CD4-positive, alpha-beta T cell treated with Interferon alpha-2 for 1 hour (primary cell): ENCODE measurements at regions not wholly inside any gene's neighbourhood (a gene's known extent, or its start where the extent isn't known, plus 50 kb on each side); places are given as distances from the start of the nearest gene placed in this dataset.

ENCODE experiments used
- DNase-seq, 2 donors: peaks; one replicate each; pipeline ENCODE4 v3.0.0-alpha.2; 2020 to 2022

GRCh38 chr6:144741659-144742058 lies 456.5 kb downstream of the UTRN start:
- DNase-seq = no peak

- no peak for DNase-seq
These were observed 457.6 kb downstream of the UTRN start for GRCh38 chr6:144742779-144743178.

GRCh38 chr6:144744720-144745119 lies 459.6 kb downstream of the UTRN start:
- no peak for DNase-seq

DNA sequence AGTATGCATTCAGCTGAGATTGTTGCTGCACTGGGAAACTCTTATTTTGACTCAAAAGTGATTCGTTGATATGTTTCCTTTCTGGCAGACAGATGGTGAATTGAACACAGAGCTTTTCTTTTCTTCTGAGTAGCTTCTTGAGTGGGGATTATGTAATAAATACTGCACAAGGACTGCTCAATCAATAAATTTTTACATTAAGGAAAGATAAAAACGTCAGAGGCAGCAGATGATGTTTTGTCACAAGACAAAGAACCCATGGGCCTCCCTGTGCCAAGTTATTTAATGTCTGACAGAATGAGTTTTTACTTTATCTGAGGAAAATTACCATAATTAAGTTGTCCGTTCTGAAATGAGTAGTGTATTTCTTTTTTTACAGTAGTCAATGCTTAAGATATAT lies 460.3 kb downstream of the UTRN start:
- no peak for DNase-seq

DNA sequence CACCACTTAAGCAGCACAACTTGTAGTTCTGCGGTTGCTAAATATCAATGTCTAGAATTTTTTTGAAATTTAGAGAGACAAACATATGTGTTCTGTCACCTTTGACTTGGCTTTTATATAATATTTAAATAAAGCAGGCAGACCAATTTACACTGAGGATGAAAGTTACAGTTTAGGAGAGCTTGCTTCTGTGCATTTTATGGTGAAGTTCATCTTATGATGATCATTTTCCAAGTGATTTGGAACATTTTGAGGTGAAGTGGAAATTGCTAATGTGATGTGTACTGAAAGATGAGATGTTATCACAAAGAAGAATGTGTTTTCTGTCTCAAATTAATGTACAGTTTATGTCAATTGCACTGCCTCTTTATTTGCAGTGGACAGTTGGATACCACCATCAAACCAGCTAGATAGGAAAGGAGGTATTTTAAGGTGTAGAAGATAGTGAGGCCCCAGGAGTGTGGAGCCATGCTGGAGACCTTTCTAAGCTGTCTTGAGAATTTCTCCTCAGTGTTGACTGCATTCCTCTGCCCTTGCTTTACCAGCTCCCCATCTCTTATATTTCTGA lies 461.9 kb downstream of the UTRN start:
- DNase-seq = no peak

DNA sequence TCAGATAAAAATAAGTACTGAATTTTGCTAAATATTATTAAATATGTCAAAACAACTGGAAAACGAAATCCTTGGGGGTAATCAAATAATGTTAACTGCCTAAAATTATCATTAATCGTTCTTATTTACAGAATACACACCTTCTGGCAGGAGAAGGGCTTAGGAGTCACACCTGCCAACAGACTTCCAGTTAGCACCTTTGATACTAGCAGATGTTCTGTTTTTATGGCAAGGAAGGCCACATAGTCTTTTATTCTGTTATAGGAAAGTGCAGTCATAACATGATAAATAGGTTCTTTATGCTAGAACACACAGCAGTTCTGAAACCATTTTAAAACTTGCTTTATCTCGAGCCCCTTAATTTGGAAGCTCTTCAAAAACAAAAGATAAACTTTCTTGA lies 464.1 kb downstream of the UTRN start:
- no peak for DNase-seq

DNA sequence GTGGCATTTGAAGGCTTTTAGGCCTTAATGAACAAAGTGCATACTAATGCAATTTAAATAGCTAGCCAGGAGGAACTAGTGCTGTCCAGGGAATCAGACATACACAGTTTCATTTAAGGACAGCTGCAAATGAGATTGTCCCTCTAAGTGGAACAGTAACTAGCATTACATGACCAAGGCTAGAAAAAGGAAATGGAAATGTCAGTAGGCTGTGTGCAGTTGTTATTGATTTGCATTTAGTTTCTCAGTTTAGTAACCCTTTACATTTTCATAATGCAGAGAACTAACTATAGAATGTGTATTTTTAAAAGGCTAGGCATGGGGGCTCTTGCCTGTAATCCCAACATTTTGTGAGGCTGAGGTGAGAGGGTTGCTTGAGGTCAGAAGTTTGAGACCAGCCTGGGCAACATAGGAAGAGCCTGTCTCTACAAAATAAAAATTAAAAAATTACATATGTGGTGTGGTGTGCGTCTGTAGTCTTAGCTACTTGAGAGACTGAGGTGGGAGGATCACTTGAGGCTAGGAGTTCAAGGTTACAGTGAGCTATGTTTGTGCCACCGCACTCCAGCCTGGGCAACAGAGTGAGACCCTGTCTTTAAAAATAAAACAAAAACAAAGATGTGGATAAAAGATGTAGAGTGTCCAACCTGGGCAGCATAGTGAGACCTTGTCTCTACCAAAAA lies 468.0 kb downstream of the UTRN start:
- DNase-seq = no peak

GRCh38 chr6:144756469-144756868 lies 471.3 kb downstream of the UTRN start:
- no peak for DNase-seq

- no peak for DNase-seq
These were observed 472.2 kb downstream of the UTRN start for GRCh38 chr6:144757299-144757698.

GRCh38 chr6:144757730-144758129 lies 472.6 kb downstream of the UTRN start:
- no peak for DNase-seq

GRCh38 chr6:144758602-144759001 lies 473.5 kb downstream of the UTRN start:
- no peak for DNase-seq

DNA sequence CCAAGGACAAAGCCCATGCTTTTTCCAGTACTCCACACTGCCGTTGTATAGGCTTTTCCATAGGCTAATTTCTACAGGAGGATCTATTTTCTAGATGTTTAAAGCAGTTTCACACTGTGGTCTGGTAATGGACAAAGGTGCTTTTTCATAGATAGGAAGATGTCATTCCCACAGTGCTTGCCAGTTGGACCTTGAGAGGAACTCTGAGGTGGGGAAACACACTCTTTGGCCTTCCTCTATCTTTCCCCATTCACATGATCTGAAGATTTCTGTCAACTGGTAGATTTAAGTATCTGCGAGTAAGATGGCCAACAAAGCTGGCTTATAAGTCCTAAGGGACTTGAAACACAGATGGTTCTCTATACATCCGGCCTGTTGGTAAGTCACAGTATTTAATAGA lies 477.3 kb downstream of the UTRN start:
- no peak for DNase-seq

GRCh38 chr6:144767051-144767450 lies 481.9 kb downstream of the UTRN start:
- no peak for DNase-seq

DNA sequence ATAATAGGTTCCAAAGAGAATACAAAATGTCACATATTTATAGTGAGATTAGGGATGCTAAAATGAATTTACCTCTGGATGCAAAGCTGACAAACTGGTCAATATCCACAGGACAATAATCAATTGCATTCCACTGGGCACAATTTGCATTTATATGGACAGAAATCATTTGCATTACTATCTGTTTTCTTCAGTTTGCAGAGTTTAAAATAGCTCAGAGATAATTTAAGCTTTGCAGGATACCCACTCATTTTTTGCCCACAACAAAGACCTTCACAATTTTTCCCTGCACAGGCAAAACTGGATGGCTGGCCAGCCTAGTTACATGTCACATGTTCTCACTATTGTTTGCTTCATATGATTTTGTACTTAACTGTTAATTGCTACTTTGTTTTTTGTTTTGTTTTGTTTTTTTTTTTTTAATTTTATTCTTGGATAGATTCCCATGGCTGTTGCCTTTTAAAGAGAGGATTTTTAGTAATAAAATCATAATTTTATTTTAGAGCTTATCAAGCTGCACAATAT lies 483.5 kb downstream of the UTRN start:
- DNase-seq = no peak

DNA sequence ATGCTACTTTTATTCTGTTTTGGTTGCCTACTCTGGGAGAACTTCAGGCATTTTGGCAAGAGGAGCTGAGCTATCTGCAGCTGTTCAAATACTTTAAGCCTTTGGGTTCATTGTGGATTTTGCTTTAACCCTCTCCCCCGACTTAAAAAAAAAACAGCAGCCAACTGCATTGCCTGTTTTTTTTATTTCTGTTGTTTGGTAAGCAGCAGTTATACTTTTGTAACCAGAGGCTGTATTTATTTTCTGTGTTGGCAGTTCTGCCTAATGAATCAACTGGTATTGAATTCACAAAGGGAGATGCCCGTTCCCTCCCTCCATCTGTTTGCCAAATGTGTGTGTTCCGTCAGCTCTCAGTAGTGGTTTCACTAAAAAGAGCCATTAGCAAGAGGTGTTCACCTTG lies 484.0 kb downstream of the UTRN start:
- DNase-seq = no peak

GRCh38 chr6:144776031-144776819 lies 491.1 kb downstream of the UTRN start:
- DNase-seq = no peak

DNA sequence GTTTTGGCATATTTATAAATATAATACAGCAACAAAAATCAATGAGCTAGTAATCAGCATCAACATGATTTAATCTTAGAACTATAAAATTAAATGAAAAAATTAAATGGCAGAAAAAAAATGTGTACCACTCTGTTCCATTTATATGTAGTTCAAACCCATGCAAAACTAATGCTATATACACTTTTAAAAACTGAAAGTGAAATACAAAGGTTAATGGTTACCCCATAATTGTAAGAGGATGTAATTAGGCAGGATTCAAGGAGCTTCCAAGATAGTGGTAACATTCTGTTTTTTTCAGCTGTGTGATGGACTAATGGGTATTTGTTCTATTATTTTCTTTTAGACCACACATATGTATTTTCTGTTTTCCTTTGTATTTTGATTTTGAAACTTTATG lies 492.1 kb downstream of the UTRN start:
- no peak for DNase-seq

- no peak for DNase-seq
These were observed 492.9 kb downstream of the UTRN start for GRCh38 chr6:144778056-144778455.

- peak in 1 of 2 donors; percentile 4 for DNase-seq
These were observed 493.8 kb downstream of the UTRN start for GRCh38 chr6:144778773-144779492.

GRCh38 chr6:144781836-144782235 lies 496.7 kb downstream of the UTRN start:
- no peak for DNase-seq

DNA sequence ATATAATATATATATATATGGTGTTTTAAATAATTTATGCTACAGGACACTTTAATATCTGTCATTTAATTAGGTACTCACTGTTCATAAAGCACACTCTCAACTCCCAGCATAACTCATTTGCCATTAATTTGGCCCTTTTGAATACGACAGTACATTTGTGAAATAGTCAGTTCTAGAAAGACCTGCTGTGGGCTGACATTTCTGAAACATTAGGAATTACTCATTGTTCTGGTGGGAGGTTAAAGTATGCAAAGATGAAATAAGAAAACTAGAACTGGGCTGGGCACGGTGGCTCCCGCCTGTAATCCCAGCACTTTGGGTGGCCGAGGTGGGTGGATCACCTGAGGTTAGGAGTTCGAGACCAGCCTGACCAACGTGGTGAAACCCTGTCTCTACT lies 497.5 kb downstream of the UTRN start:
- no peak for DNase-seq

DNA sequence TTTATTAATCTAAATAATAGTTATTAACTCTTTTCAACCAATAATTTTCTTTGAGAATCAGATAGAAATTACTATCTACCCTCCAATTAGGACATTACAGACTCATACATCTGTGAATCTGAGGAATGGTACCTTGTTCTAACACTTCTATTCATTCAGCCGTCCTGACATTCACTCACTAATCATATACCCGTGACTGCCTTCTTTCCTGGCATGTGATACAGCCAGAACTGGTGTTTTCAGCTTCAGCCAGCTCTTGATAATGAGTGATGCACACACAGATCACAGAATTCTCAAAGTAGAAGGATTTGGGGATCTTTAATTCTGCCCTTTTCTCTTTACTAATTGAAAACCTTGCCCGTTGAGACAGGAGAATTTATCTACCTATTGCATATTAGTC lies 499.9 kb downstream of the UTRN start:
- DNase-seq = no peak

- DNase-seq = no peak
These were observed 501.7 kb downstream of the UTRN start for GRCh38 chr6:144786825-144787224.
